Left colon (tissue), 2 donors: ENCODE measurements at regions not wholly inside any gene's neighbourhood (a gene's known extent, or its start where the extent isn't known, plus 50 kb on each side); places are given as distances from the start of the nearest gene placed in this dataset.
A peak's percentile ranks its signal among the peaks of the same experiment; 100 is the strongest.

Experiments used
- ATAC-seq: fragments of 200-7000 bp; cut with Tn5 transposase; one replicate; pipeline ENCODE4 v1.9.1; 2020; ENCODE audit warnings: mild to moderate bottlenecking, moderate library complexity
- DNase-seq, 2 donors: peaks; one replicate each; pipeline ENCODE4 v3.0.0-alpha.2; 2020
- intact Hi-C, 2 donors: fragments of 100-400 bp; cut with DNase I in 1 of 2; cut with micrococcal nuclease in 1 of 2; formaldehyde crosslinking; loops; one replicate each; pipeline versions ENCODE4 v1.11.2 to v1.14.0; 2022; cut with DNase I, micrococcal nuclease
- donor health status: DM: no; HTN: no; CAD: no.
- donor health status: DM: yes; HTN: yes; CAD: no.

DNA sequence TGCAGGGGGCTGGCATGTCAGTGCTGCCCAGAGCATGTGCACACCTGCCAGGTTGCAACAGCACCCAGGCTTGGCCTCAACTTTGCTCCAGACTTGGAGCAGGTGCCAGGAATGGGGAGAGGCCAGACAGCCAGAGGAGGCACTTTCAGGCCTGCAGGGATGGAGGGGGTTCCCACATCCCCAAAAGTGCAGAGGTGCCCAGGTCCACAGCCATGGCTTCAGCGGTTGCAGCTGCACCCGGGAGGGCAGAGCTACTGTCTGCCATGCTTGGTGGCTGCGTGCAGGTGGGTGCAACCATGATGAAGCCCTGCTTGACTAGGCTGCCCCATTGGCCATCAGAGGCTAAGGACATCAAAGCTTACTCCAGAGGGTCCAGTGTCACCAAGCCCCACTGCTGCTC, 196.8 kb upstream of the VRK2 start:
- ATAC-seq, result no peak
- intact Hi-C loops, result no loop called here
- DNase-seq, result no peak

DNA sequence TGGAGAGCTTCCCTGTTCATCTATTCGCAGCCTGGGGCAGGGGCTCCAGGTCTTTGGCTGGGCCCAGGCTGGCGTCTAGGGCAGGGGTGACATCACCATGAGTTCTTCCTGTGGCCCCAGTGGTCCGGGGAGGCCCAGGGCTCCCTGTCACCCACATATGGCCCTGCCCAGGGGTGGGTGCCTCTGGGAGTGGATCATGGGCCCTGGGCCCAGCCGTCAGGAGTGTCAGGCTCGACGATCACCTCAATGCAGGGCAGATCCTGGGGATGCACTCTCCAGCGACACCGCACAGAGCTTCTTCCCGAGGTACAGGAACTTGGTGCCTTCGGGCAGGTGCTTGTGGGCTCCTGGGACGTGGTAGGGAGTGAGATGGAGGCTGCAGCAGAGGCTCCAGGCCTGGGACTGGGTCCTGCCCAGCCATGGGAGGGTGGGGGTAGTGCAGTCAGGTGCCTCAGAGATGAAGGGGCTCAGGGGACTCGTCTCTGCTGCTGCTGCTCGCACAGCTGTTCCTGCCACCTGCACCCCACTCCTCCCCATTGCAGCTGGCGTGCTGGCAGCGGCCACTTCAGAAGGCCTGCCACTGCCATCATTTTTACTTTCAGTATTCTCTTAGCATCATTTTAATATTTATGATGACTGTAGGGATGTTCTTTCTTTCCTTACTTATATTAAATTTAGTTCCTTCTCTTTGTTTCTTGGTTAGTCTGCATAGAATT, 196.0 kb upstream of the VRK2 start:
- intact Hi-C loops, result no loop called here
- DNase-seq (no peak), ATAC-seq (no peak)

DNA sequence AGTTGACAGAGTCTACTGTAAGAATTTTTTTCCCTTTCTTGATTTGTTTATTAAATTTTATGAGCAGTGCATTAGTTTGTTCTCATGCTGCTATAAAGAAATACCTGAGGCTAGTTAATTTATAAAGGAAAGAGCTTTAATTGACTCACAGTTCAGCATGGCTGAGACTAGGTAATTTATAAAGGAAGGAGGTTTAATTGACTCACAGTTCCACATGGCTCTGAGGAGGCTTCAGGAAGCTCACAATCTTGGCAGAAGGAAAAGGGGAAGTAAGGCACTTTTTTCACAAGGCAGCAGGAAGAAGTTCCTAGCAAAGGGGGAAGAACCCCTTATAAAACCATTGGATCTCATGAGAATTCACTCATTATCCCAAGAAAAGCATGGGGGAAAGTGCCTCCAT, 191.4 kb upstream of the VRK2 start:
- no peak for ATAC-seq
- intact Hi-C loops, result no loop called here
- no peak for DNase-seq

DNA sequence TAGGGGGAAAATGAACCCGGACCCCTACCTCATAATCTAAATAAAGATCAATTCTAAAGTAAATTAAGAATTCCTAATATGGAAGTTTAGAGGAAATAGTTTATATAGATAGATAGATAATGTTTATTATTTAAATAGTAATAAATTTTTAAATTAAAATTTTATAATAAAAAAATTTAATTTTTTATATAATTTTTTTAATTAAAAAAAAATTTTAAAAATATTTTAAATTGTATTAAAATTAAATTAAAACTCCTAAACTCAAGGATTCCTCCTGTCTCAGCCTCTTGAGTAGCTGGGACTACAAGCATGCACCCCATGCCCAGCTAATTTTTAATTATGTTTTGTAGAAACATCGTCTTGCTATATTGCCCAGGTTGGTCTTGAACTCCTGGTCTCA, 186.9 kb upstream of the VRK2 start:
- ATAC-seq (no peak), DNase-seq (no peak)
- intact Hi-C loops, result no loop called here

DNA sequence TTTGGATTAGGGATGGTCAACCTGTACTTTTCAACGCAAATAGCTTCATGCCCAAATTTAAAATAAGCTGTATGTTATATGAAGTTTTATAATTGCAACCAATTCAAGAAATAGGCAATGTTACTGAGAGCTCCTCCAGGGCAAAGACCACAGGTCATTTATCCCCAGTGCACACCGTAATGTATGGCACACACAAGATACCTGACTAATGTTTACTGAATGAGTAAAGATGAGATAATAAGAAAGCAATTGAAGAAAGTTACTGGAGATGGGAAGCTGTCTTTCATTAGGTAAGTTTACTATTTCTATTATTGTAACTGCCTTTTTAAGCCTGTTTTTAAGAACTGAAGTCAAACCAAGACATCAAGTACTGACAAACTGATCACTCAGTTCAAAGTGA, 184.5 kb upstream of the VRK2 start:
- intact Hi-C loops, result no loop called here
- no peak for DNase-seq
- no peak for ATAC-seq

DNA sequence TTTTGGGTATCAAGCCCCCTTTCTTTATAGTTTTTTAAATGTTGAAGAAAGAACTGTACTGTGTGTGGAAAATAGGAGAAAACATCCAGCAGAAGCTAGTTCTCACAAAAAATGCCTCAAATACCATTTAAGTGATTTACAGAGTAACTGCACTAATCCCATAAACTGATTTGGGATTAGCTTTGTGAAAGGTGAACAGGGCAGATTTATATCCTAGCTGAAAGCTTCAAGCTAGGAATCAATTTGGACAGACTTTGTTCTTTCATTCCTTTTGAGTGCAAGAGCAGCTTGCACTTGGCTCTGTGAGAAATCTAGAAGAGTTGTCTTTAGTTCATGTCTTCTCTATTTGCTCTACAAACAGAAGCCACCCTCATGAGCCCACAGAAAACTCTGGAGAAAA, 183.9 kb upstream of the VRK2 start:
- intact Hi-C loops, result no loop called here
- ATAC-seq (no peak), DNase-seq (no peak)

DNA sequence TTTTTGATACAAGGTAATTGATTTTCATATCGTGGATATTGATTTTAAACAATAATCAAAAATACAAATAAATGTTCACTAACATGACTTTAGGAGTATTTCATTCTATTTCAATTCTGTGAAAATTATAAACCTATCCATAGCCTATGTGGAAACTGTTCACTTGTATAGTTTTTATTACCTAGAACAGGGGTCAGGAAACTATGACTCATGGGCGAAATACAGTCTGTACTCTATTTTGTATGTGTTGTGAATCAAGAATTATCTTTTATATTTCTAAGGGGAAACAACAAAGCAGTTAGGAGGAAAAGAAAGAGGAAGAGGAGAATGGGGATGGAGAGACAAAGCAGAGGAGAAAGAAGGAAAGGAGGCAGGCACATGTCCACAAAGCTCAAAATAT, 181.7 kb upstream of the VRK2 start:
- intact Hi-C loops, result no loop called here
- ATAC-seq, result no peak
- DNase-seq, result no peak

DNA sequence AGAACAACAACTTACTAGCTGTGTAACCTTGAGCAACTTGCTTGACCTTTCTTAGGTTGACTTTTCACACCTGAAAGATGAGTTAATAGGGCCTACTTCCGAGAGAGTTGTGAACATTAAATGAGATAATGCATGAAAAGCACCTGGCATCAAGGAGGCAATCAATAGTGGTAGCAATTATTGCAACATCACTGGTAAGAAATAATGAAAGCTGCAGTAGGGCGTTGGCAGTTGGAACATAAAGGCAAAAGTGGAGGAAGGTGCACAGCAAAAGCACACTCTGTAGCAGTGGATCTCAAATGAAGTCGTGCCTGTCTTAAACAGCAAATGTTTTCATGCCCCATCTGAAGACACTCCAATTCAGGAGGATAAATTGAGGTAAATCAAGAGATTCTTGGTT, 178.9 kb upstream of the VRK2 start:
- DNase-seq (no peak), ATAC-seq (no peak)
- intact Hi-C loops, result no loop called here

DNA sequence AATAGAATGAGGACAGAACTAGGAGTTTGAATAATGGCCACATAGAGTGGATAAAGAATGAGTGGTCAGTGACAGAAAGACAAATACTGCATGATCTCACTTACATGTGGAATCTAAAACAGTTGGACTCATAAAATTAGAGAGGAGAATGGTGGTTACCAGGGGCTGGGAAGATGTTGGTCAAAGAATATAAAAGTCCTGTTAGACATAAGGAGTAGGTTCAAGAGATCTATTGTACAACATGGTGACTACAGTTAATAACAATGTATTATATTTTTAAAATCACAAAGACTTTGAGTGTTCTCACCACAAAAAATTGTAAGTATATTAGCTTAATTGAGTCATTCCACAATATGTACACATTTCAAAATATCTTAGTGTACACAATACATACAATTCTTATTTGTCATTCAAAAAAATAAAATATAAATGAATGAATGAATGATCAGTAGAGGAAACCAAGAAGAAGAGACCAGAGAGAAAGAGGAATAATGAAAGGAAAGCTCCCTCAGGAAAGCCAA, 177.9 kb upstream of the VRK2 start:
- intact Hi-C loops, result no loop called here
- ATAC-seq, result no peak
- DNase-seq, result no peak

DNA sequence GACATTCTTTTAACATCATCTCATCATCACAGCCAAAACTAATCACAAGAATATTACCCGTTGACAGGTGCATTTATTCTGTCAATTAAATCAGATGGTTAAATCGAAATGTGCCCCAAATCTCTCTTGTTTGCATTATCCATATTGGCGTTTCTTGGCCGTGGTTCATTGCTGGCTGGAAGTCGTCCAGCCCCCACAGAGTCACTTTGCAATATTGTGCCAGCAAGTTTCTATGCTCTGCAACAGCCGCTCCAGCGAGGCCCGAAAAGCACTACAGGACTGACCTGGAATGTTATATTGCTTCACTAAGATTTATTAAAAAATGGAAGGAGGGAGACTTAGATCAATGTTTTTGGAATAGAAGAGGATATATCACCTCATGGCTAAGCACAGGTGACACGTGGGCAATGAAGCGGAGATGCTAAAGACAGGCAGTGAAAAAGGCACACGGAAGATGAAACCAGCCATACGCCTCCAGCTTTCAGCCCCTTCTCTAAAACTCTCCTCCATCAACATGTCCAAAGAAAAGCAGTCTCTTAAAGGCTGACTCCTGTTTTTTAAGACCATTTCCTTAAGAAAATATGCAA, 176.8 kb upstream of the VRK2 start:
- ATAC-seq (no peak), DNase-seq (no peak)
- intact Hi-C loops, result no loop called here

DNA sequence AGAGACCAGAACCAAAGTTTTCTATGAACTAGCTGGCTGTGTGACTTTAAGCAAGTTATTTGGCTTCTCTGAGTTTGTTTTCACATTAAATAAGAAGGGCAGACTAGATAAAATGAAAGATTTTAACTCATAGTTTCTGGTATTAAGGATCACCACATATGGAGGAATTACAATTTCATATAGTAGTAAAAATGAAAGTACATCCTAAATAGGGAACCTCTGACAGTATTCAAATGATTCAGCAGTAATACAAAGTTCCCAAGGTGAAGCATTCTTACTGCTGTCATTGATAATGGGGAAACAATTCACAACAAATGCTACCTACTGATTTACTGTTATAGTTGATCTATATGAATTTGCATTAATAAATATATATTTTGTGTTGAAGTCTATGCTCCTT, 170.3 kb upstream of the VRK2 start:
- no peak for DNase-seq
- intact Hi-C loops, result no loop called here
- no peak for ATAC-seq

DNA sequence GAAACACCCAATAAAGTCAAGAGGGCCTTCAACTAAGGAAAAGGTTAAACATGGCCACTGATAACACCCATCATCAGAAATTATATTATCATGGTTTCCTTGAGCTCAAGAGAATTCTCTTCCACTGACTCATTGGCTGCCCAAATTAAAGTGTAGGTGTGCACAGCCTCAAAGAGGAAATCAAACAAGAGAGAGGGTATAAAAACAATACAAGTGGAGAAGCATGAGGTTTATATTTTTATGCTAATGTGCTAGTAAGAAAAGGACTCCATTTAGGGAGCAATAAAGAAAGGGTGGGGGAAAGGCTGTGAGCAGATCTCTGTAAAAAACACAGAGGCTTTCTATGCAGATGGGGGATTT, 168.8 kb upstream of the VRK2 start:
- peak; percentile 67 for ATAC-seq
- no peak for DNase-seq
- intact Hi-C loops, result no loop called here

DNA sequence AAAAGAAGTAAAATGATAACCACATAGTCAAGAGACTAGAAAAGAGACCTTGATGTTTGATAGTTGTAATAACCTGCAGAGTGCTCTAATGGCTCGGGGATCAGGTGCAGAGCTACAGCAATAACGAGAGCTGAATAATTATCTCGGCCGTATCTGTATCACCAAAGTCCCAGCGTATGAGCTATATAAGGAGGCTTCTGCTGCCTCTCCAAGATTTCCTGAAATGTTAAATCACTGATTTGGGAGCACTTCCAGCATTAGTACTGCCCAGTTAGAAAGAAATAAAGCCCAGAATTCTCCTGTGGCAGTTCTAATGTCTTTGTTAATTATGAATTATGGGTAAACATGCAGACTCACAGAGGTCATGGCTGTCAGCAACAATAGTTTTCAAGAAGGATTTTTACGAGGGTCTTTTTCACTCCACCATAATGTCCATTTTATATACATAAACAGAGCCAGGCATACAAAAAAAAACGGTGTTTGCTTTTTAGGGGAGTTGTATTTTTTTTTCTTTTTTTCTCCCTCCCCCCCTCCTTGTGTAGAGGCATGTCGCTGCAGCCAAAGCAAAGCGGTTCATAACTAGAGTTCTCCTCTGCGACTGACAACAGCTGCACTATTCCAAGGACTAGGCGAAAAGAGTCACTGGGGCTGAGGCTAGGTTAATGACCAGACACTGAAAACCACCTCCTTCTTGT, 168.3 kb upstream of the VRK2 start:
- intact Hi-C loops, result no loop called here
- no peak for ATAC-seq
- no peak for DNase-seq

DNA sequence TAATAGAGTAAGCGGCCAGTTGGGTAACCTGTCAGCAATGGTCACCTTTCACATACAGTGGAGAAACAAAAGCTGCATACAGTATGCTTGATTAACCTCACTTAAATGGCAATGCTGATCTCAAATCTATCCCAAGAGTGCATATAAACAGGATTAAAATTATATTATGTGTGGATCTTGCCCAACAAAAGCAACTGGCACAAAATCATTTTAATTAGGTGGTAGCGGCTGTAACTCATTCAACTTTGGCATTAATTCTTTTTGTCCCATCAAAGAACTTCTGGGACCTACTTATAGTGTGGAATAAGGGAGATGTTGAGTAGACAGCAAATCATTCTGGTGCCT, 167.8 kb upstream of the VRK2 start:
- DNase-seq (no peak), ATAC-seq (no peak)
- intact Hi-C loops, result no loop called here

DNA sequence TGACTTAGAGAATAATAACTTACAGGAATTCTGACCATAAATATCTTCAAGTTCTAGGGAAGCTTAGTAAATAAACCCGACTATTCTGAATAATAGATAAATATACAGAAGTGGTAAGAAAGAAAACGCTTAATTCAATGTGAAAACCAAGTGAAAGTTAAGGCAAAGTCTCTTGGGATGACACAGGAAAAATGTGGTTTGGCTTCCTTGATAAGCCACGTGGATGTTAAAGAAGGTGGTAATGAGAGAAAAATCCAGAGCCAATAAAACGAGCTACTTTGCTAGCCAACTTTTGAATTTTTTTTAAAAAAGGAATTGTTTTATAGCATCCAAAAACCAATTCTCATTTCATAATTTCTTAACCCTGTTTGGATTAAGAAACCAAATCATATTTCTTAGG, 166.2 kb upstream of the VRK2 start:
- DNase-seq (no peak), ATAC-seq (no peak)
- intact Hi-C loops, result no loop called here

DNA sequence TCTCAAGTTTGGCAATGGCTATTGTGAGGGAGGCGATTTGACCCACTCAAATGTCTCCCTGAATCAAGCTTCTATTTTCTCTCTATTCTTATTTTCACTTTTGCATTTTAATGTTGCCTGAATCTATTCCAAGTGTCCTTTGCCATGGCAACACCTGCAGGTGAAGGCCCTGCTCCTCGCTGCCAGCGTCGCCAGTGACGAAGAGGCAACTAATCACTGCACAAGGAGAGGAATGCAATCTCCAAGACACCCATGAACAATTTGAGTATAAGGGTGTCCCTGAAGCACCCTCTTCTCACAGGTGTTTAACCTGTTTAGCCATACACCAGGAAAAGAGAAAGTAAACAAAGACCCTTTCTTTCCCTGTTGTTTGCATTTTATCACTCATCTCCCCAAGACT, 165.6 kb upstream of the VRK2 start:
- intact Hi-C loops, result no loop called here
- DNase-seq (no peak), ATAC-seq (no peak)

DNA sequence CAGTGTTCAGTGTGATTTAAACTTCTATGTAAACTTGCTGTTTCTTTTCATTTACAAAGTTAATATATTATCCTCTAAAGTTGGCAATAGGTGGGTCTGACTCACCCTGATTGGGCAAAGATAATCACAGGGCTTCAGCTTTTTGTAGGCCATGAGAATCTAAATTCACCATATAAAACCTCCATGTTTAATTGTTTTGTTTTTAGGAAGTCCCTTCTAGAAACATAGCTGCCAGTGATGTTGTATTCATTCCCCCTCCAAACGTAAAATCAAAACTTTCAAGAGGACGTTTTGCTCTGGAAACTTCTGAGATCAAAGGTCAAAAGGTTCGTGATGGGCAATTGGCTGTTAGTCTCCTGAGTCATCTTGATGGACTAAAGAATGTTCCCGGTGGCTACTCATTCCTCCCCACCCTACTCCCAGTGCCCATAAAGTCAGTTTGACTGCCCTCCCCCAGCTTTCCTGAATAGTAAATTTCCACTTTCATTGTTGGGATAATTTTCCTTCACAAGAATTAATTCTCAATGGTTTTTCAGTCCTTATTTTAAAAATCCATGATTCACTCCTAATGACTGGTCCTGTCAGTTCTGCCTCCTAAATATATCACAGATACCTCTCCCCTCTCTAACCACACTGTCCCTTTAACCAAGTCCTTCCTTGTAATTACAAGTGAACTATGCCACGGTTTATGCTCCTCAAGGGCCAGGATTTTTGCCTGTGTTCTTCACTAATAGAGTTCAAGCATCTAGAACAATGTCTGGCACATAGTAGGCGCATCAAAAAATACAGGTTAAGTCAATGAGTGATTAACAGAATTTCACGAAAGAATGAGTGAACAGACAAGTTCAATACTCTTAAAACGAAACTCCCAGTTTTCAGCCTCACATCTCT, 164.4 kb upstream of the VRK2 start:
- ATAC-seq (peak; percentile 89), DNase-seq (peak in 1 of 2 donors; percentile 30)
- intact Hi-C loops, result no loop called here

DNA sequence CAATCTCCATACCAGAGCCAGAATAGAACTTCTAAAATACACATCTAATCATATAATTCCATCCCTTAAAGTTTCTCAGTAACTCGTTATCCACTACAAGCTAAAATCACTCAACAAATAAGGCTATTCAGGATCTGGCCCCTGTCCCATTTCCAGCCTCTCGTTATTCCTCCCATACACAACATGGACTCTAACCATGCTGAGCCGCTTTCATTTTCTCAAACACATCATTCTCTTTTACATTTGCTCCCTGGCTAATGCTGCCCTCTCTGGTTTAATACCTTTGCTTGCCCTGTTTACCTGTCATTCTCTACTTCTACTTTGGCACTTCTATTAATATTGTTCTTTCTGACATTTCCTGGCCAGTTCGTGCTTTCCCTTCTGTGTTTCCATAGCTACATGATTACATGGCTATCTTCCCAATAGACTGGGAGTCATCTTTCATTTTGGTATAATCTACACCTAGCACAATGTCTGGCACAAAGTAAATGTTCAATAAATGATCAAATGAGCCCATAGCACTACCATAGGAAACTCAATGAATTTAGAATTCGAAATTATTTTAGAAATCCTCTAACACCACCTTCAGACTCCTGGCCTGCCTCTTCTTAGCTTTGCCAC, 163.6 kb upstream of the VRK2 start:
- peak; percentile 53 for ATAC-seq
- DNase-seq, result no peak
- intact Hi-C loops, result no loop called here

DNA sequence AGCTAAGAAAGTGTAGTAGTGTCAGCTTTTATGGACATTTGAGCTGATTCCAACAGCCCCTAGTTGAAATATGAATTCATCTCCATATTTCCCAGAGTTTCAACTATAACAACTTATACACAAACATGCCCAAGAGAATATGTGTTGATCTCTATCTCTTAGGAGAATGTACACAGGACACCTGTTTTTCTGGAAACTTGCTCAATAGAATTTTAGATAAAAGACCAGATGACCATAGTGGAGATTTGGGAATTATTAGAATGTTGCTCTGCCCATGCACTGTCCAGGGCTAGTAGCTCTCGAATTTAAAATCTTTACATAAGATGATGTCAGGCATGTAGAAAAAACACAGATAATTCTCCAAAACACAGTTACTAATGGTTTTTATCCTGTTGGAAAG, 162.3 kb upstream of the VRK2 start:
- ATAC-seq, result no peak
- DNase-seq, result no peak
- intact Hi-C loops, result no loop called here
